ENCODE measurements at regions not wholly inside any gene's neighbourhood (a gene's known extent, or its start where the extent isn't known, plus 50 kb on each side); places are given as distances from the start of the nearest gene placed in this dataset.

GRCh38 chr7:85384392-85384791 lies 197.5 kb upstream of the SEMA3D start:
- Histone ChIP-seq H4K20me1 (ENCODE audit: insufficient read depth, low read length) (no peaks in the 10 kb centered on the region), H3K9me3 (ENCODE audit: insufficient read depth, low read length, severe bottlenecking) (no peaks in the 10 kb centered on the region), H3K9ac (ENCODE audit: low read depth, low read length) (no peak overlapping the region), H3K4me1 (ENCODE audit: insufficient read depth, low read length) (no peaks in the 10 kb centered on the region), H2AFZ (ENCODE audit: low read depth, low read length) (no peak overlapping the region), H3K4me3 (ENCODE audit: low read depth in 1 of 2, low read length in 2 of 2) (no peak overlapping the region), H3K27ac (ENCODE audit: low read length) (no peak overlapping the region), H3K4me2 (ENCODE audit: insufficient read depth, low read length) (no peak overlapping the region), H3K36me3 (ENCODE audit: insufficient read depth, low read length) (no peaks in the 10 kb centered on the region), H3K79me2 (ENCODE audit: insufficient read depth, low read length) (no peaks in the 10 kb centered on the region), H3K27me3 (ENCODE audit: insufficient read depth, low read length, poor library complexity) (no peaks in the 10 kb centered on the region)
- ATAC-seq (ENCODE audit: insufficient read depth, low read depth), result no peak
- TF ChIP-seq CTCF (IDR thresholded peaks at IDR 0.05; ENCODE audit: borderline replicate concordance, extremely low read depth, low read length, poor library complexity, severe bottlenecking), result no peak
- TF ChIP-seq EZH2 (IDR thresholded peaks at IDR 0.05; ENCODE audit: borderline replicate concordance, low read depth, low read length, severe bottlenecking), result no peak
- no peak for DNase-seq

- TF ChIP-seq EZH2 (IDR thresholded peaks at IDR 0.05; ENCODE audit: borderline replicate concordance, low read depth, low read length, severe bottlenecking) (no peak), CTCF (IDR thresholded peaks at IDR 0.05; ENCODE audit: borderline replicate concordance, extremely low read depth, low read length, poor library complexity, severe bottlenecking) (no peak)
- H3K27me3 ChIP-seq (ENCODE audit: insufficient read depth, low read length, poor library complexity), result no peaks in the 10 kb centered on the region
- no peak overlapping the region for H3K27ac ChIP-seq (ENCODE audit: low read length)
- no peaks in the 10 kb centered on the region for H3K79me2 ChIP-seq (ENCODE audit: insufficient read depth, low read length)
- H3K36me3 ChIP-seq (ENCODE audit: insufficient read depth, low read length), result no peaks in the 10 kb centered on the region
- H4K20me1 ChIP-seq (ENCODE audit: insufficient read depth, low read length), result no peaks in the 10 kb centered on the region
- H3K9ac ChIP-seq (ENCODE audit: low read depth, low read length), result no peak overlapping the region
- no peaks in the 10 kb centered on the region for H3K9me3 ChIP-seq (ENCODE audit: insufficient read depth, low read length, severe bottlenecking)
- ATAC-seq (ENCODE audit: insufficient read depth, low read depth) (no peak), DNase-seq (no peak)
- no peak overlapping the region for H2AFZ ChIP-seq (ENCODE audit: low read depth, low read length)
- no peak overlapping the region for H3K4me3 ChIP-seq (ENCODE audit: low read depth in 1 of 2, low read length in 2 of 2)
- no peaks in the 10 kb centered on the region for H3K4me1 ChIP-seq (ENCODE audit: insufficient read depth, low read length)
- H3K4me2 ChIP-seq (ENCODE audit: insufficient read depth, low read length), result no peak overlapping the region
These were observed 194.4 kb upstream of the SEMA3D start for GRCh38 chr7:85381212-85381611.

- H4K20me1 ChIP-seq (ENCODE audit: insufficient read depth, low read length), result no peaks in the 10 kb centered on the region
- H3K9me3 ChIP-seq (ENCODE audit: insufficient read depth, low read length, severe bottlenecking), result no peaks in the 10 kb centered on the region
- TF ChIP-seq EZH2 (IDR thresholded peaks at IDR 0.05; ENCODE audit: borderline replicate concordance, low read depth, low read length, severe bottlenecking) (no peak), CTCF (IDR thresholded peaks at IDR 0.05; ENCODE audit: borderline replicate concordance, extremely low read depth, low read length, poor library complexity, severe bottlenecking) (no peak)
- no peak overlapping the region for H3K4me2 ChIP-seq (ENCODE audit: insufficient read depth, low read length)
- ATAC-seq (ENCODE audit: insufficient read depth, low read depth) (no peak), DNase-seq (no peak)
- H3K4me1 ChIP-seq (ENCODE audit: insufficient read depth, low read length), result no peaks in the 10 kb centered on the region
- H3K27ac ChIP-seq (ENCODE audit: low read length), result no peak overlapping the region
- H3K27me3 ChIP-seq (ENCODE audit: insufficient read depth, low read length, poor library complexity), result no peaks in the 10 kb centered on the region
- H3K4me3 ChIP-seq (ENCODE audit: low read depth in 1 of 2, low read length in 2 of 2), result no peak overlapping the region
- no peaks in the 10 kb centered on the region for H3K79me2 ChIP-seq (ENCODE audit: insufficient read depth, low read length)
- H3K9ac ChIP-seq (ENCODE audit: low read depth, low read length), result no peak overlapping the region
- H3K36me3 ChIP-seq (ENCODE audit: insufficient read depth, low read length), result no peaks in the 10 kb centered on the region
- no peak overlapping the region for H2AFZ ChIP-seq (ENCODE audit: low read depth, low read length)
These were observed 189.7 kb upstream of the SEMA3D start for GRCh38 chr7:85376589-85376988.

- TF ChIP-seq CTCF (IDR thresholded peaks at IDR 0.05; ENCODE audit: borderline replicate concordance, extremely low read depth, low read length, poor library complexity, severe bottlenecking) (no peak), EZH2 (IDR thresholded peaks at IDR 0.05; ENCODE audit: borderline replicate concordance, low read depth, low read length, severe bottlenecking) (no peak)
- Histone ChIP-seq H4K20me1 (ENCODE audit: insufficient read depth, low read length) (no peaks in the 10 kb centered on the region), H3K79me2 (ENCODE audit: insufficient read depth, low read length) (no peaks in the 10 kb centered on the region)
These were observed 170.1 kb upstream of the SEMA3D start for GRCh38 chr7:85356916-85357315.

More at GRCh38 chr7:85356916-85357315, 170.1 kb upstream of the SEMA3D start:
- ATAC-seq (ENCODE audit: insufficient read depth, low read depth) (no peak), DNase-seq (no peak)
- Histone ChIP-seq H3K27me3 (ENCODE audit: insufficient read depth, low read length, poor library complexity) (no peaks in the 10 kb centered on the region), H3K27ac (ENCODE audit: low read length) (no peak overlapping the region), H3K36me3 (ENCODE audit: insufficient read depth, low read length) (no peaks in the 10 kb centered on the region), H3K4me1 (ENCODE audit: insufficient read depth, low read length) (no peaks in the 10 kb centered on the region), H3K4me2 (ENCODE audit: insufficient read depth, low read length) (no peak overlapping the region), H3K4me3 (ENCODE audit: low read depth in 1 of 2, low read length in 2 of 2) (no peak overlapping the region), H2AFZ (ENCODE audit: low read depth, low read length) (no peak overlapping the region), H3K9ac (ENCODE audit: low read depth, low read length) (no peak overlapping the region), H3K9me3 (ENCODE audit: insufficient read depth, low read length, severe bottlenecking) (no peaks in the 10 kb centered on the region)
